Breast epithelium (tissue), 3 donors: ENCODE measurements at regions not wholly inside any gene's neighbourhood (a gene's known extent, or its start where the extent isn't known, plus 50 kb on each side); places are given as distances from the start of the nearest gene placed in this dataset.

Source experiments
- CTCF ChIP-seq, 3 donors: fragments of 450-650 bp; IDR thresholded peaks; one replicate each; pipeline ENCODE4 v1.5.1; 2016 to 2017; ENCODE audit warnings: antibody characterized with exemption in 3 of 3, mild to moderate bottlenecking in 3 of 3, moderate library complexity in 3 of 3
- POLR2A ChIP-seq: fragments of 450-650 bp; IDR thresholded peaks from one replicate; pipeline ENCODE4 v1.6.1; 2016; ENCODE audit warnings: antibody characterized with exemption, mild to moderate bottlenecking, moderate library complexity

DNA sequence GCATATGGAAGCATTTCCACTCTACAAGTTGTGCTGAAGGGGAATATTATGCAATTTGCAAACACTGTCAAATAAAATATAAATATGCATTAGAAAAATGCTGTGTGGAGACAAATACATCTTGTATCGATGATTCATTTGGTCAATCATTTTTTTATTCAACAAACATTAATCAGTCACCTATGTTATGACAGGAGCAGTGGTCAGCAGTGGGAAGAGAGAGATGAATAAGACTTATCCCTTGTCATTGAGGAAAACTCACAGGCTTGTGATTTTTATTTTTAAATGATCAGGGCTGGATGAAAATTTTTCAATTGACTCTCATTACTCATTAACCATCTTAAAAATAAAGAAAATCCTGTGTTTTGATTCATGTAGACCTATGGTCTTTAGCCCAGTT is 574.1 kb downstream of the ACTL7B start:
- no peak for TF ChIP-seq CTCF (IDR thresholded peaks at IDR 0.05)
- no peak for TF ChIP-seq POLR2A
